HG03520 (cell line): ENCODE measurements at regions not wholly inside any gene's neighbourhood (a gene's known extent, or its start where the extent isn't known, plus 50 kb on each side); places are given as distances from the start of the nearest gene placed in this dataset.

Experiments used
- ATAC-seq: cut with Tn5 transposase; IDR thresholded peaks from one replicate; pipeline ENCODE4 v1.9.1; 2021; ENCODE audit warnings: mild to moderate bottlenecking, moderate library complexity; ENCODE audit not compliant: unreplicated experiment

DNA sequence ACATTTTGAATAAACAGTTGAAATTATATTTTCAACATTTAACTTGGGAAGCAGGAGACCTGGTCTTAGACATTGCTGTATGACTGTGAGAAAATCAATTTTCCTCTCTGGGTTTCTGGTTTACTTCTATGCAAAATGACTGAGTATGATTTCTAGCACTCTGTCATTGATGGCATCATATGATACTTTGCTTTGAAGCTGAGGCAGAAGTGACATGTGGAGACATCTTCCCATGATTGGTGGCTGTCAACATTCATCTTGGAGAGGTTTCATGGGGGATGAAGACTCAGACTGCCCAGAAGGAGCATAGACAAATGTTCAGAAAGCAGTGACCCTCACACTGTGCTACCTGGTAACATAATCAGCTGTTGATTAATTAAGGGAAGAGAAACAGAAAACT lies 477.9 kb downstream of the PDCD6IP start:
- ATAC-seq: no peak

DNA sequence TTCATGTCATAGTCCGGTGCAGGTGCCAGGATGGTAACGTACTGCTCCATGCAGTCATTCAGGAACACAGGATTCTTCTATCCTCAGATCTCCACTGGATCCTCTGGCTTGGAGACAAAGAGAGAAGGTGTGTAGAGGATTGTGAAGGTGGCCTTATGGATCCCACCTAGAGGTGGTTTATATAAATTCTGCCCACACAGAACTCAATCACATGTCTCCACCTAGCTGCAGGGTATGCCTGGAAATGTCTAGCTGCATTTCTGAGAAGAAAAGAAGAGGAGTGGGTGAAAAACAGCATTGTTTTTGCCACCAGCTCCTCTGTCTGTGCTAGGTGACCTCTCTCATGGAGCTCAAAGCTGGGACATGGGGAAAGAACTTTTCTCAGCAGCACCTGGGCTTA lies 478.7 kb downstream of the PDCD6IP start:
- no peak for ATAC-seq

DNA sequence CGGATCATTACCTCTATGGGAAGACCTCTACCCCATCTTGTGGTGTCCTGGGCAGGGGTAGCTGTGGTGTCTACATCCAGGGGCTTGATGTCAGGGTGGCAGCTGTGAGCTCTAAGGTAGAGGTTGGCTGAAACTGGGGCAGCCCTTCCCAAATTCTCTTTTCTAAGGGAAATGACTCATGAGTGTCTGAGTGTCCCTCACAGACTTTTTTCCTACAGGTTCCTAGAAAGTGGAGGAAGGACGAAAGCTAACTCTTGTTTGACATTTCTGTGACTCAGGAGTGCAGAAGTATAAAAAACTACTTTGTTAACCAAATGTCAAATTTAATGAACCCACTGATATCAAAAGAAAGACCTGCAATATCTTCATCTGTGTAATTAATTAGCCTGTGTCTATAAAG lies 481.5 kb downstream of the PDCD6IP start:
- no peak for ATAC-seq

DNA sequence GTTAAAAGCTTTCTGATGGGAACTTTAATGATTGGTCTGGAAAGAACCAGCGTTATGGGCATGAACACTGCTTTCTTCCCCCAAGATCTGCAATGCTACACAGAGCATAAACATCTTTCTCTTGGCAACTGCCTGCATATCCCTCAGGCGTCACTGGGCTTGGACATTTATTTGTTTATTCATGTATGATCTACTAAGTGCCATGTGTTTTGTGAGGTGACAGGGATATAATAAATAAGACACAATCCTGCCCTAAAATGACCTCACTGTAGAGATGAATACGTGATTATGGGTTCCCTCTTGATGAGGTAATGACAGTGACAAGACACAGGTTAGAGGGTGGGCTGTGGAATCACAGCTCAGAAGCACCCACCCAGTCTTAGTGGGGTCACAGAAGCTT lies 485.3 kb downstream of the PDCD6IP start:
- no peak for ATAC-seq

DNA sequence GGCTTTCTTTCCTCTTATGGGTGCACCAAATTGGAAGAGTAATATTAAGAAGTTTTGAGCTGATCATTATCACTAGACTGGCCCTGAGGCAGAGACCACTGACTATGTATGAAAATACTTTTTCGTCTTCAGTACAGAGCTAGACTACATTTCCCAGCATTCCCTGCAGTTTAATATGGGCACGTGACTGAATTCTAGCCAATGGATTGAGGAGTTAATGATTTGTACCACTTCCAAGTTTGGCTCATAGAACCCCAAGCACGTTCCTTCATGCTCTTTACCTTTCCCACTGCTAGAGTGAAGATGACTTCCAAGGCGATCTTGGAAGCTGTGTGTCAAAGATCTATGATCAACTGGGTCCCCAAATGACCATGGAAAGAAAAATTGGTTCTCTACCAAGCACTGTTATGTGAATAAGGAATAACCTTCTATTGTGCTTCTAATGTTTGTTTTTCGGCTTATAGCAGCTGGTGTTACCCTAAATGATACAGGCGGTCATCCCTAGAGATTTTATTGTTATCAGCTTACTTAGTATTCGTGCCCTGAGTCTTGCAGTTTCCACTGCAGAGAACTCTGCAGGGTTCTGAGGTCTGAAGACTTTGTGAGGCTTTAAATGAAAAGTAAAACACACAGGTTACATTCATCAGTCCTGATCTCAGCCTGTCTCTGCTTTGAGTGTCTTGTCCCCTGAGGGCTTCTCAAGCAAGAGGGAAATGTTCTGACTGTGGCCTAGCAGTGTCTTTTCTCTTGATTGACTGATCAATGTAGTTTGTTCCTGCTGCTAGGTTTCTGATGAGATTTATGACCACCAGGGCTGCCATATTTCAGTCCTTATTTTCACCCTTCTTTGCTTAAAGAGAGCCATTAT lies 486.8 kb downstream of the PDCD6IP start:
- ATAC-seq: no peak

DNA sequence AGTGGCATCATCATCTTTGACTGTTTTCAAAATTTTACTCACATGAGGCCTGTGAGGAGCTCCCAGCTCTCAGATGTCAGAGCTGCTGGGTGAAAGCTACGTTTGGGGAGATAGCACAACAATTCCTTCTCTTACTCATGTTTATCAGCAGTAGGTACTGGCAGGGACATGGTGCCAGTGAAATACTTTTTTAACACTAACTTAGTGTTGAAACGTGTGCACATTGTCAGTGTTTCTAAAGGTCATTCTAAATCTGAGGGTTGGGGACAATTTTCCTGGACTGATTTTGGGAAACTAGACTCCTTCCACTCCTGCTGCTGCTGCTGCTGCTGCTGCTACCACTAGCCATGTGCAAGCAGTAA lies 487.4 kb downstream of the PDCD6IP start:
- ATAC-seq: no peak

DNA sequence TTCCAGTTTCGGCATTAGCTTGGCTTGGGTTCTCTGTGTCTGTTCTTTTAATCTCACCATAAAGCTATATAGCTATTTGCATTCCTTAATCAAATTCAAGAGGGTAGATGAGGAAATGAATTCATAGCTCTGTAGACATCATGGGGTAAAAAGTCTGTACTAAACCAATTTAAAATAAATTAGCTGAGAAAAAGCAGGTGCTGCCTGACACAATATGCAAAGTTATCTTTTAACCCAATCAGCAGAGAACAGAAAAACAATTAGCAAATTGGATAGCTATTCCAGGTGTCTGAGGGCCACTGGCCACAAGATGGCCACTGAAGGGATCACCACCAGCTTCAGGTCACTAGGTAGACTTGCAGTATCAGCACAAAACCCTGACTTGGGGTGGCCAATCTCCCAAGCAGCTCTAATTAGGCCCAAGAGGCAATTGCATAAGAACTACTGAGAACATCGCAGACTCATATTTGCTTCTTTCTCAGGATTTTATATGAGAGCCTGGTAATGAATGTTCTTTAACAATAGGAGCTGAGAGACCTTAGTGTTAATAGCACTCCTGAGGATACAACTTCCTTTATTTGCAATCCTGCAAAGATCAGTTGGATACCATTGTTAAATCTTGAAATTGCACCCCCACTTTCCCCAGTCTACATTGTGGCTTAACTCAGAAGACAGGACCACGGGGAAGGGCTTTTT lies 494.3 kb downstream of the PDCD6IP start:
- no peak for ATAC-seq

DNA sequence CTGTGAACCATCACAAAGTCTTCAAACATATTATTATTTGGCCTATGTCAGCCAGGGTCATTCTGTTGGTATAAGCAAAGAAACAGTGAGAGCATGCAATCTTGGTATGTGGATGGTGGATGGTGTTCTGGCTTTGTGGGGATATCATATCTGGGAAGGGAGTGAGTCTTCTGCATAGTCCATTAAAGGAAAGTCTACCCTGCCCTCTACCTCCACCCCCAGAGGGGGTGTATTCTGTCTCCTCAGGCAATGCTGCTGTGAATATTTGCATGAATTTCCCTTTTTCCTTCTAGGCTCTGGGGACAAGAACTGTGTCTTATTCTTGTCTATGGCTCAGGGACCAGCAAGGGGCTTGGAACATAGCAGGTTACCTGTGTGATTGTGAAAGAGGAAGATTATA lies 495.8 kb downstream of the PDCD6IP start:
- ATAC-seq: no peak

DNA sequence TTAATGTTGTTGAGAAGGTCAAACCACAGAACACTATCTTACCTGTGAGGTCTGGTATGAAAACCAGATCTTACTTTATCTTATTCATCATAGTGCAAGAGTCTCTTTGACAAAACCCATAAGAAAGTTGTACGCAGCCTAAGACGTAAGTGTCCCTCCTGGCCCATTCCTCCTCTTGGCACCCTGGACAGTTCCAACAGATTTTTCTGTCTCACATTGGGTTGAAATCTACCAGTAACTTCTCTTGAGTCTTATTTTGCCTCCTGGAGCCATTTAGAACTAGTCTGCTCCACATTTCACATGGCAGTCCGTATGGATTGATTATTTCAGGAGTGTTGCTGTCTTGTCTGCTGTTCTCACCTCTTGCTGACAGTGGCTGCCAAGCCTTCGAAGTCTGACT lies 498.4 kb downstream of the PDCD6IP start:
- no peak for ATAC-seq

DNA sequence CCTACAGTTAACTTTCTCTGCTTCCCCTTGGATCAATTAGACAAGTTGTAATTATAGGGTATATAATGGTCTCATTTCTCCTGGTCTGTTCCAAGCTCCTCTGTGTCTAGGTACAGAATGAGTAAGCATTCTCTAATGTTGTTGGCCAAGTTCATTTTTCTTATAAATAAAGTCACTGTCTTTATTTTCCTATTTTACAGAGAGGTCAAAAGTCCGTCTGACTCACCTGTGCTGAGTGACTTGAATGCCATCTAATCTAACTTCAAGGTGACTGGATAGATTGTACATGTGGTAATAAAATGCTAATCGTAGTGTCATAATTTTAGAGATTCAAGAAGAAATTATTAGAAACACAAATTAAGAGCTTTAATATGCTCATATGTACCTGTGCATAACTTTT lies 500.2 kb downstream of the PDCD6IP start:
- no peak for ATAC-seq

DNA sequence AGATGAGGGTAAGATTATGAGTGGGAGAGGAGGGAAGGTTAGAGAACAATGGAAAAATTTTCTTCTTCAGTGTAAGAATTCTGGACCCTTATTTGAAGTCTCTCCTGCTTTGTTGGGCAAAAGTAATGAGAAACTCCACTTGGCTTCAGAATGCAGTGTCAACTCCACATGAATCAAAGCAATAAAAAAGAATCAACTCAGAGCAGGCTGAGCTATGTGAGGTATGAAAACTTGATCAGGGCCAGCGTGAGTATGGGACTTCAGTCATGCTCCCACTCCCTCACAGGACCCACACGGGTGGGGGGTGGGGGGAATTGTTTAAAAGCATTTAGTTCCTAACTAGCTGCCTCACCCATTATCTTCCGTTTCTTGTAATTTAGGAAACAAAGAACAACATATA lies 502.2 kb downstream of the PDCD6IP start:
- ATAC-seq: no peak

DNA sequence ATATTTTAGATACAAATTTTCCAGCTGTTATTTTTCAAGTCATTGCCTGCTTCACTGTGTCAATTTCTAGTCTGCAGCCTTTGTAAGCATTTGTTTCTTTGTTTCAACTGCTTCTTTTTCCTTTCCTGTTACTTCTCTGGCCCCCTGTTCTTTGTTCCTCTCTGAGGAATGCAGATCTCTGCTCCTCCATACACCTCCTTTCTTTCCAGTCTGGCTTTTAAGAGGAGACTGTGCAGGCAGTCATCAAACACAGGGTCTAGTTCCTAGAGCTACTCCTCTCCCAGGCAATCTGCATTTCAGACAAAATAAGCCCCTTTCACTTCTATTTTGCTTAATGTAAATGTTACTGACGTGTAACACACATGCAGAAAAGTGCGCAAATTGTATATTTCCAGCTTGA lies 502.9 kb downstream of the PDCD6IP start:
- ATAC-seq: no peak

DNA sequence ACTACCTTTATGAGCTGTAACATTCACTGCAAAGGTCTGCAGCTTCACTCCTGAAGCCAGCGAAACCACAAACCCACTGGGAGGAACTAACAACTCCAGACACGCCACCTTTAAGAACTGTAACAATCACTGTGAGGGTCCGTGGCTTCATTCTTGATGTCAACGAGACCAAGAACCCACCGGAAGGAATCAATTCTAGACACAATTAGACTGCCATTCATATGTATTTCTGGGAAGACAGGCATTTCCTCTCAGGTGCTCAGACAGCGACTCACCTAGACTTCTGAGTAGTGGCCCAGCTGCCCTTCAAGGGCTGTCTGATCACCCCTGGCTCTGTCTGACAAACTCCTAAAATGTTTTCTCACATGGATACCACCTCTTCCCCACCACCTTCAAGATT lies 506.8 kb downstream of the PDCD6IP start:
- no peak for ATAC-seq

DNA sequence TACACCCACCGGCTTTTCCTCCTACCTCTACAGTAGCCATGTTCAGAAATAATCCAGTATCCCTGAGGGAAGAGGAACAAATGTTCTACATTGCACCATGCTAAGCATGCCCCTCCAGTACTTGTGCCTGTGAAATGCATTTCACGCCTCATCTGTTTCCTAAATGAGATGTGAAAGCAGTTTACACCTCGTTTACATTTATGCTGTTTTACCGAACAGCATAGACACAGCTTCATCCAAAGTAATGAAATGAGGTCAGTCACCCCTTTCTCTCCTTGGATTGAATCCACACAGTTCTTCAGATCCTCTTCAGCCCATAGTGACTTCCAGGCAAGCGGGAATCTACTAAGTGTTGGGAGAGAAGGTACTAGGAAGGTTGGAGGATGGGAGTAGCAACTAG lies 514.3 kb downstream of the PDCD6IP start:
- ATAC-seq: no peak

DNA sequence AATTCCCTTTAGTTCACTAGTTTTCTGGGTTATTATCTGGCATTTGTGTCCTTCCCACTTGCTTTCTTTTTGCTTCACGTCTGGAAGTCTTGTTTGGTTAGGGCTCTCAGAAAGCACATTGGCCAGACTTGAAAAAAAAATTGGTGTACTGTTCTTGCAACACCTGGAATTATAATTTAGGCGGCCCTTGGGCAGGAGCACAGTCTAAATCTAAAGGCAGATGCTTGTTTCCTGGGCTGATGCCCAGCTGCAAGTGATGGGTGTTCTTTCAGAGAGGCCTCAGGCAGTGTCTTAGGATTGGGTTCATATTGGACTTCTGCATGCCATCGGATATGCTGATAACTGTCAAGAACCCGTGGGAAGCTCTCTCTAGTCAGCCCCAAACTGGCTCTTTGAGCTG lies 521.5 kb downstream of the PDCD6IP start:
- no peak for ATAC-seq

DNA sequence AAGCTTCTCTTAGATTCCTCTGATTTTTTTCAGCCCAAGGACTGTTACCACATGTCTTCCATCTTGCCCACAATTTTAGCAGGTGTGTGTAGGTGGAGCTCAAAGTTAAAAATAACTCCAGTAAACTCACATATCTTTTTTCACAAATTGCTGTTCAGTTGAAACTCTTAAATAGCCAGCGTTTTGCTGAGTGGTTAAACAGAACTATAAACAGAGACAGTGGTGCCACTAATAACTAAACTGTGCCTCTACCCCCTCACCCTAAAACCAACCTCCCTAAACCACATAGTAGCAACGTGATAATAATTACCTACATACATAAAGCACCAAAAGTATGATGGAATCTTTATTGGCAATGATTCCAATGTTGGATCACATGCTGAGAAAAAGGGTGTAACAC lies 525.1 kb downstream of the PDCD6IP start:
- ATAC-seq: peak; percentile 58

DNA sequence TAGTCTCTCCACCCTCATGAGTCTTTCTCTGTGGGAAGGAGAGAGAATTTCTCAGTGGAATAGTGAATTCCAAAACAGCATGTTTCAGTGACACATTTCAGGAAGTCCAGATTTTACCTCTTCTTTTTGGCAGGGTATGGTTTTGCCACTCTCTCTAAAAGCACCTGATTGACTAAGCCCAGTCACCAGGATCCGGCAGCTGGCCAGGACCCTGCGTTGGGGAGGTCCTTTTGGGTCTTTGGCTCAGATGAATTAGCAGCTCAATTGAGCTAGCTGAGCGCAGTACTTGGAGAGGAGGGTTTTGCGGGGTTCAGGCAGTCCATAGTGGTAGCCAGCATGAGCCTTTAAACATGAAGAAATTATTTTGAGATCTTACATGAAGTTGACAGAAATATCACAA lies 548.2 kb downstream of the PDCD6IP start:
- no peak for ATAC-seq

DNA sequence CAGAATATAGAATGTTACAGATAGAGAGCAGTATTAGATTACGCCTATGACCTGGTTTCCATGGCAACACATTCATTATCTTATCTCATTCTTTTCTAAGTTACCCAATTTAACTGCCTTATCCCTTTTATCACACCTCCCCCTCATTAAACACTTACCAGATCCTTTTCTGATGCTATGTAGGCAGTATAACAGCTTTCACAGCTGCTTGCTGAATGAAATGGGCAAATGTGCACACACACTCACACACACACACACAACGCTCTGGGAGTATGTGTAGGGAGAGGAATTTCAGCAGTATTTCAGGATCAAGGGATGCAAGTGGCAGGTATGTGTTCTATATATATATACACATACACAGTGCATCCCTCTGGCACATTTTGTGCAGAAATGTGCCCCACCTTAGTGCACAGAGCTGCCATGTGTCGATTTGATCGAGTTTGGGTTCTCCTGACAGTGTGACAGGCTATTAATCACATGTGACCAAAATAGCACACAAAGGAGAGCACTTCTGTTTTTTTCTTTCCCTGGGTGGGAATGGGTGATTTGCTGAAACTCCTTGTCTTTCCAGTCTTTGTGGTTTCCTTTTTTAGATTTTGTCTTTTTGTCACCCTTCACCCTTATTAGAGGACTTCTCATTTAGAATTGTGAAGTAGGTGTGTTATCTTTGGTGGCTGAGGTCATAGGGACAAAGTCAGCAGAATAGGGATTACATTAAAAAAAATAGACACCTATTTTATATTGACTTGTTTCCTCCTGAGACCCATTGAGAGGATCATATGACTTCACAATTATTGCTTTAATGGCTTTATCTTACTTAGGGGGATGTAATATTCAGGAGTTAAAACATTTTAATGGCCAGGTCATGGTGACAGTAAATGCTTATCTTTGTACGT lies 553.7 kb downstream of the PDCD6IP start:
- ATAC-seq: no peak

DNA sequence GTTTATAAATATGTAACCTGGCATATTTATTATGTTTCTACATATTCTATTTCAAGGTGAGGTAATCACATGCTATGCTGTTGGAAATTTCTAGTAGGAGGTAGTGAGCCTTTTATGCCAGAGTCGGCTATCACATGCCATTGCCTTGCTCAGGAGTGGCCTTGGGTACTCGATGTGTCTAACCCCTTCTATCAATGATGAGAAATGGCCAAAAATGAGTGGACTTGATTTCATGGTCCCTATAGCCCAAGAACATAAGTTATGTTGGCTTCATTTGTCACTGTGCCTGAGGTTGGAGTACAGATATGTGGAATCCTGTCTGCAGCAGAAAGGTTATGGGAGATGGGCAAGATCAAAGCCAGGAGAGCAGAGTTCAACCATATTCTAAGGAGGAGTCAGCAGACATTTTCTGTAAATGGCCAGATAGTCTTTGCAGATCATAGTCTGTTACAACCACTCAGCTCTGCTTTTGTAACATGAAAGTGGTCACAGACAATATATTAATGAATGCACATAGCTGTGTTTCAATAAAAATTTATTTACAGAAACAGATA lies 554.4 kb downstream of the PDCD6IP start:
- ATAC-seq: no peak

DNA sequence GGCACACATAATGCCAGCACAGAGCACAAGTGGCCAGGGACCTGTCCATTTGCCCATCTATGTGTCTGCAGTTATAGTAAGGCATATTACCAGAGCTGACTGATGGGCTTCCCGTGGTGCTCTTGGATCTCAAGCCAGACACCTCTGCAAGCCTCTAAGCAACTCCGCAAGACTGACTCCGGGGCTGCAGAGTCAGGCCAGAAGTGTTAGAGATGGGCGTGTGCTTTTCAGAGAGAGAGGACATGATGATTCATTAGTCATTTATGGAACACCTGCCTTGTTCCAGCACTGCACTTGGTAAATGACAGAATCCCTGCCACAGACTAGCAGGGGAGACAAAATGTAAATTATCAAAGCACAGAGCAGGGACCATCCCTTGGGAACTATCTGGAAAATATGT lies 559.0 kb downstream of the PDCD6IP start:
- no peak for ATAC-seq

DNA sequence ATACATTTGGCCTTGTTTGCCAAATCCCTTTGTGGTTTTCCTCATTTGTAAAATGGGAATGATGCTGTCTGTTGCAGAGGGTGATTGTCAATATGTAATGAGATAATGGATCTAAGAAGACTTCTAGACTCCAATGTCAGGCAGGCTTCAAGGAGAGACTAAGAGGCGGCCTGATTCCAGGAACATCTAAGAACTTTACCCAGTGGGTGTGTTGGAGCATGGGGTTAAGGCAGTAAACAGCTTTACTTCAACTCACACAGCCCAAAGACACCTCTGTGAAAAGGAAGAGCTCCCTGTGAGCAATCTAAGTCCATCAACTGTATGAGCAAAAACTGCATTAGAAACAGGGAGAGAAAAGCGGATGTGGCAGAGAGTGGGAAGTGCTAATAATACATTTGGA lies 560.6 kb downstream of the PDCD6IP start:
- no peak for ATAC-seq
